Esophagus squamous epithelium (tissue), 5 donors: ENCODE measurements at regions not wholly inside any gene's neighbourhood (a gene's known extent, or its start where the extent isn't known, plus 50 kb on each side); places are given as distances from the start of the nearest gene placed in this dataset.

ENCODE experiments used
- DNase-seq: peaks from one replicate; lab custom pipeline; 2025; lab: John Stamatoyannopoulos, UW
- H3K27ac ChIP-seq, 4 donors: fragments of 200-600 bp; sonication (generic); one replicate each; pipeline ENCODE4 v1.5.1; 2016 to 2019; ENCODE audit warnings: mild to moderate bottlenecking in 1 of 4
- H3K27me3 ChIP-seq, 4 donors: fragments of 200-600 bp; sonication (generic); 1 replicate in 3 of 4; 2 replicates in 1 of 4; pipeline versions ENCODE4 v1.5.1 to v1.6.0; 2017 to 2021; ENCODE audit warnings: antibody characterized with exemption in 1 of 4
- H3K36me3 ChIP-seq, 3 donors: fragments of 200-600 bp; sonication (generic); one replicate each; pipeline ENCODE4 v1.5.1; 2016 to 2019
- H3K4me1 ChIP-seq, 3 donors: fragments of 200-600 bp; sonication (generic); one replicate each; pipeline ENCODE4 v1.5.1; 2017 to 2019
- H3K4me3 ChIP-seq, 4 donors: fragments of 200-600 bp; sonication (generic); 1 replicate in 3 of 4; 2 replicates in 1 of 4; pipeline ENCODE4 v1.5.1; 2016 to 2019; ENCODE audit warnings: mild to moderate bottlenecking in 2 of 4, moderate library complexity in 1 of 4
- H3K9me3 ChIP-seq, 3 donors: fragments of 200-600 bp; sonication (generic); one replicate each; pipeline ENCODE4 v1.5.1; 2016 to 2019
- POLR2A ChIP-seq, 4 donors: fragments of 450-650 bp; IDR thresholded peaks; one replicate each; pipeline ENCODE4 v1.6.1; 2017; ENCODE audit warnings: antibody characterized with exemption in 4 of 4, mild to moderate bottlenecking in 4 of 4, moderate library complexity in 3 of 4
- WGBS, 2 donors: methylation state at CpG; one replicate each; pipeline ENCODE4 v1.1.5; 2018; 5-methylcytosine and 5-hydroxymethylcytosine counted together
- intact Hi-C: fragments of 100-400 bp; cut with DNase I; formaldehyde crosslinking; loops from one replicate; pipeline ENCODE4 v1.15.0; 2022
- TF ChIP-seq, protein P1 (sequence below), 6 experiments: fragments of 450-650 bp in 4 of 6; fragments of 200-600 bp in 2 of 6; sonication (generic) in 2 of 6; IDR thresholded peaks; one replicate each; pipeline ENCODE4 v1.5.1; 2016 to 2019; ENCODE audit warnings: antibody characterized with exemption in 6 of 6, mild to moderate bottlenecking in 4 of 6, moderate library complexity in 4 of 6
- donor health status: DM: yes; HTN: yes; CAD: no.

GRCh38 chr6:144624716-144625115, 339.6 kb downstream of the UTRN start:
- no peak for DNase-seq
- H3K4me3 ChIP-seq, result no peak overlapping the region
- WGBS, 2 donors, result 79 to 85% methylated on average over 4 of the region's 4 CpGs
- H3K9me3 ChIP-seq, result no peaks in the 10 kb centered on the region
- intact Hi-C loops, result no loop called here
- H3K4me1 ChIP-seq, result no peaks in the 10 kb centered on the region
- no peaks in the 10 kb centered on the region for H3K36me3 ChIP-seq
- H3K27ac ChIP-seq, result no peak overlapping the region
- TF ChIP-seq, protein P1, sequence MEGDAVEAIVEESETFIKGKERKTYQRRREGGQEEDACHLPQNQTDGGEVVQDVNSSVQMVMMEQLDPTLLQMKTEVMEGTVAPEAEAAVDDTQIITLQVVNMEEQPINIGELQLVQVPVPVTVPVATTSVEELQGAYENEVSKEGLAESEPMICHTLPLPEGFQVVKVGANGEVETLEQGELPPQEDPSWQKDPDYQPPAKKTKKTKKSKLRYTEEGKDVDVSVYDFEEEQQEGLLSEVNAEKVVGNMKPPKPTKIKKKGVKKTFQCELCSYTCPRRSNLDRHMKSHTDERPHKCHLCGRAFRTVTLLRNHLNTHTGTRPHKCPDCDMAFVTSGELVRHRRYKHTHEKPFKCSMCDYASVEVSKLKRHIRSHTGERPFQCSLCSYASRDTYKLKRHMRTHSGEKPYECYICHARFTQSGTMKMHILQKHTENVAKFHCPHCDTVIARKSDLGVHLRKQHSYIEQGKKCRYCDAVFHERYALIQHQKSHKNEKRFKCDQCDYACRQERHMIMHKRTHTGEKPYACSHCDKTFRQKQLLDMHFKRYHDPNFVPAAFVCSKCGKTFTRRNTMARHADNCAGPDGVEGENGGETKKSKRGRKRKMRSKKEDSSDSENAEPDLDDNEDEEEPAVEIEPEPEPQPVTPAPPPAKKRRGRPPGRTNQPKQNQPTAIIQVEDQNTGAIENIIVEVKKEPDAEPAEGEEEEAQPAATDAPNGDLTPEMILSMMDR (IDR thresholded peaks at IDR 0.05), result no peak
- no peak for TF ChIP-seq POLR2A (IDR thresholded peaks at IDR 0.05)
- H3K27me3 ChIP-seq, result no peaks in the 10 kb centered on the region

DNA sequence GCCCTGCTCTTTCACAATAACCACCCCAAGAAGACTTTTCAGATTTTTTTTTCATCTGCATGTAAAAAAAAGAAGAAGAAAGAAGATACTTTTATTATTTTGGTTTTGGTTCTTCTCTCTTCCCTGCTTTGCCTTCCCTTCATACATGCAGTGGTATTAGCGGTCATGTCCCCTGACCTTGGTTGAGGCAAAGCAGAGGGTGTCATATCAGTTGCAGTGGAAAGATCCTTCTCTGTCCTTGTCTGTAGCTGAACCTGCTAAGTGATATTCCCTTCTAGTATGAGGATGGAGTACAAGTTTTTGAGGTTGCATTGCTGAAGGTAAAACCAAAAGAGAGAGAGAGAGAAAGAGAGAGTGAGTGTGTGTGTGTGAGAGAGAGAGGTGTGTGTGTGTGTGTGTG, 345.7 kb downstream of the UTRN start:
- no peaks in the 10 kb centered on the region for H3K4me1 ChIP-seq
- no peaks in the 10 kb centered on the region for H3K9me3 ChIP-seq
- WGBS, 2 donors, result 89 to 92% methylated on average over 1 of the region's 1 CpG
- no peak overlapping the region for H3K27ac ChIP-seq
- intact Hi-C loops, result no loop called here
- peaks cover 0 to 4% (median 0%) of the 10 kb centered on the region in 3 donors for H3K36me3 ChIP-seq
- DNase-seq, result no peak
- H3K4me3 ChIP-seq, result no peak overlapping the region
- TF ChIP-seq, protein P1 (IDR thresholded peaks at IDR 0.05), result no peak
- no peak for TF ChIP-seq POLR2A (IDR thresholded peaks at IDR 0.05)
- no peaks in the 10 kb centered on the region for H3K27me3 ChIP-seq

GRCh38 chr6:144632266-144632665, 347.1 kb downstream of the UTRN start:
- DNase-seq, result no peak
- H3K27ac ChIP-seq, result no peak overlapping the region
- H3K4me3 ChIP-seq, result no peak overlapping the region
- peaks cover 0 to under 1% (median 0%) of the 10 kb centered on the region in 3 donors for H3K4me1 ChIP-seq
- no peaks in the 10 kb centered on the region for H3K9me3 ChIP-seq
- intact Hi-C loops, result no loop called here
- peaks cover 0 to 4% (median 0%) of the 10 kb centered on the region in 3 donors for H3K36me3 ChIP-seq
- TF ChIP-seq, protein P1 (IDR thresholded peaks at IDR 0.05), result no peak
- H3K27me3 ChIP-seq, result no peaks in the 10 kb centered on the region
- WGBS, 2 donors, result 78 to 81% methylated on average over 3 of the region's 3 CpGs

- Histone ChIP-seq H3K4me1 (peaks cover 0 to 7% (median 0%) of the 10 kb centered on the region in 3 donors), H3K27ac (no peak overlapping the region), H3K36me3 (peaks cover 0 to 4% (median 0%) of the 10 kb centered on the region in 3 donors), H3K4me3 (no peak overlapping the region), H3K9me3 (no peaks in the 10 kb centered on the region), H3K27me3 (no peaks in the 10 kb centered on the region)
- intact Hi-C loops, result no loop called here
- no peak for DNase-seq
- TF ChIP-seq, protein P1 (IDR thresholded peaks at IDR 0.05), result no peak
- 93 to 94% methylated on average over 4 of the region's 4 CpGs for WGBS, 2 donors
Measured at GRCh38 chr6:144633886-144634285, 348.8 kb downstream of the UTRN start.

DNA sequence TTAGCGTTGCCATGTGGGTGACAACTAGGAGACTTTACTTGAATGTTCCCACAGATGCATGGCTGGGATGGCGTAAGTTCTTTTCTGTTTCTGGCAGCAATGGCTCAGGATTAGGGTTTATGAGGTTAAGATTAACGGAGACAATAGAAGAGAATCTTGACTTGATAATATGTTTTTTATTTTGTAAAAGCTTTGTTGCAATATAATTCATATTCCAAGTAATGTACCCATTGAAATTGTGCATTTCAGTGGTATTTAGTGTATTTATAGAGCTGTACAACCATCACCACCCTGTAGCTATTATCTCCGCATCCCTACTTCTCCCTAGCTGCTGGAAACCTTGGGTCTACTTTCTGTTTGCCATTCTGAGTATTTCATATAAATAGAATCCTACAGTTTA, 349.2 kb downstream of the UTRN start:
- Histone ChIP-seq H3K9me3 (no peaks in the 10 kb centered on the region), H3K4me1 (peaks cover 0 to 7% (median 0%) of the 10 kb centered on the region in 3 donors), H3K36me3 (peaks cover 0 to 4% (median 0%) of the 10 kb centered on the region in 3 donors), H3K4me3 (no peak overlapping the region), H3K27me3 (no peaks in the 10 kb centered on the region), H3K27ac (no peak overlapping the region)
- DNase-seq, result no peak
- intact Hi-C loops, result no loop called here
- TF ChIP-seq, protein P1 (IDR thresholded peaks at IDR 0.05), result no peak
- no peak for TF ChIP-seq POLR2A (IDR thresholded peaks at IDR 0.05)
- WGBS, 2 donors, result 88 to 92% methylated on average over 4 of the region's 4 CpGs
